Heart left ventricle (tissue), 13 donors: ENCODE measurements at regions not wholly inside any gene's neighbourhood (a gene's known extent, or its start where the extent isn't known, plus 50 kb on each side); places are given as distances from the start of the nearest gene placed in this dataset.

Source experiments
- CTCF ChIP-seq, 12 donors: fragments of 200-600 bp; sonication (generic) in 4 of 12; IDR thresholded peaks; one replicate each; pipeline versions ENCODE4 v1.5.0 to v1.8.0; 2018 to 2022; ENCODE audit warnings: antibody characterized with exemption in 12 of 12, mild to moderate bottlenecking in 5 of 12
- POLR2A ChIP-seq, 2 donors: fragments of 450-650 bp; IDR thresholded peaks; one replicate each; pipeline ENCODE4 v1.6.1; 2017; ENCODE audit warnings: antibody characterized with exemption in 2 of 2, mild to moderate bottlenecking in 2 of 2, moderate library complexity in 2 of 2
- donor health status: ischemic (EF 13 %, LVEDD 7.1; RV severe dilation, severe dysfunction).
- donor health status: DM: no; HTN: yes; CAD: no.
- donor health status: DM: no; HTN: no; CAD: no.
- donor health status: ischemic (EF 25% LVEDD 6.9; RV normal size, moderate dysfunction).
- donor health status: ischemic (EF 25% LVEDD 5.7; RV mildly dilated, moderate dysfunction).
- donor health status: ischemic (EF 35%, LVEDD 5.7; RV mildly dilated, moderate dysfunction).
- donor health status: nonischemic (EF 11% LVEDD 7.7; RV severe dilation, severe dysfunction).
- donor health status: DM: yes; HTN: yes; CAD: no.
- donor health status: PGD.
- donor health status: ischemic (EF 29% LVEDD 5.4; RV normal size, mild dysfunction).
- donor health status: nonischemic (EF 23%, LVEDD 6.1; RV moderate dilation, normal function).

- TF ChIP-seq CTCF (IDR thresholded peaks at IDR 0.05) (no peak), POLR2A (IDR thresholded peaks at IDR 0.05) (no peak)
Observed at GRCh38 chr4:62292911-62293310, 1092.8 kb downstream of the ADGRL3 start.
